C4-2B (cell line): ENCODE measurements at regions not wholly inside any gene's neighbourhood (a gene's known extent, or its start where the extent isn't known, plus 50 kb on each side); places are given as distances from the start of the nearest gene placed in this dataset.

ENCODE experiments used
- CTCF ChIP-seq: fragments of 450-650 bp; conservative IDR thresholded peaks from 2 replicates; pipeline ENCODE4 v1.5.1; 2017; ENCODE audit warnings: mild to moderate bottlenecking
- ZFX ChIP-seq: fragments of 450-650 bp; IDR thresholded peaks from 2 replicates; pipeline ENCODE4 v1.6.1; 2017

DNA sequence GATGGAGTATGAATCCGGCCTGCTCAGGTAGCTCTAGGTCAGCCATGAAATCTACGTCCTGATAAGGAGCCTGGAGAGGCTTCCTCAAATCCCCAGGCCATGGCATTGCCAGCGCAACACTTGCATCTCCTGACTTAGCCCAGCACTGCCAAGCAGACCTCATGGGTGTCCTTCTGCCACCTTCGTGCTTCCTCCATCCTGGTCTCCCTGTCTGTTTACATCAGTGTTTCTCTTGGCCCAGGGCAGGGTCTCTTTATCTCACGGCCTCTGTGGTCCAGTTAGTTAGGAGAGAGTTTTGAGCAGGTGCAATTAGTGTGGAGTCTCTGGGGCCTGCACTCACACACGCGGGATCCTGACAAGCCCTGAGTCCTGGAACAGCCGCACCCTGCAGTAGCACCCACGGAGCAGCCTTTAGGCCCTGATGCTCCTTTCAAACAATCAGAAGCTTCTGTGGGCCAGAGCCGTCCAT lies 193.1 kb upstream of the ARL4C start:
- TF ChIP-seq CTCF (no peak), ZFX (no peak)
